ENCODE measurements at regions not wholly inside any gene's neighbourhood (a gene's known extent, or its start where the extent isn't known, plus 50 kb on each side); places are given as distances from the start of the nearest gene placed in this dataset.

DNA sequence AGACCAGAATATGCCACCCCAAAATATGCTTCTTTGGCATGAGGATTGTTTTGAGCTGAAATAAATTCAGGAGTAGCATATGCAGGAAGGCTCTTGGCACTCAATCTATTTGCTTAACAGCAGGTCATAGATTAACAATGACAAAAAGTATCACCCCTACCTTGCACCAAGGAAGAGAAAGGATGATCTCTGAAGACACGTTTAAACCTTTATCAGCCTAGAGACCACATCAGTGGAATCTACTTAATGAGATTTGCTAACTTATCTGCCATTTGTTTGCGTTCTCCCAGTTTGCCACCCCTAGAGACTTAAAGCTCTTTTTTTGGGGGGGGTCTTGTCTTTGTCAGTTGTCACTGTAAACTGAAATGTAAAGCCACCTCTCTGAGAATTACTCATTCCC lies 1278.7 kb upstream of the USP15 start:
- no peak overlapping the region for H3K27ac ChIP-seq (ENCODE audit: low read depth in 1 of 2, low read length in 2 of 2)
- no peaks in the 10 kb centered on the region for H3K36me3 ChIP-seq (ENCODE audit: control insufficient read depth in 4 of 4, insufficient read depth in 3 of 4, low read depth in 1 of 4, low read length in 3 of 4)
- WGBS = 36% methylated on average over 2 of the region's 2 CpGs
- H3K27me3 ChIP-seq (ENCODE audit: control insufficient read depth in 4 of 4, insufficient read depth in 4 of 4, low read length in 3 of 4) = no peaks in the 10 kb centered on the region
- H3K4me1 ChIP-seq (ENCODE audit: control insufficient read depth in 4 of 4, insufficient read depth in 4 of 4, low read length in 3 of 4) = no peaks in the 10 kb centered on the region
- DNase-seq (ENCODE audit: low spot score) = no peak
- H3K9me3 ChIP-seq (ENCODE audit: control insufficient read depth in 4 of 4, low read length in 3 of 4) = no peaks in the 10 kb centered on the region
- H3K9ac ChIP-seq (ENCODE audit: low read depth in 1 of 2, low read length in 2 of 2) = no peak overlapping the region
- H3K4me3 ChIP-seq (ENCODE audit: low read depth in 1 of 3, low read length in 3 of 3) = no peak overlapping the region
- no peak for TF ChIP-seq RAD21 (IDR thresholded peaks at IDR 0.05)
- no peak for TF ChIP-seq NR2F2 (IDR thresholded peaks at IDR 0.05)
- no peak for TF ChIP-seq SP1 (IDR thresholded peaks at IDR 0.05)
- TF ChIP-seq MAX (IDR thresholded peaks at IDR 0.05) = no peak
- no peak for TF ChIP-seq FOXA2 (IDR thresholded peaks at IDR 0.05)
- no peak for TF ChIP-seq FOXA1 (IDR thresholded peaks at IDR 0.05)
- TF ChIP-seq GABPA (IDR thresholded peaks at IDR 0.05 in 1 of 2, conservative IDR thresholded peaks at IDR 0.05 in 1 of 2) = no peak

GRCh38 chr12:60992087-60992486 lies 1268.1 kb upstream of the USP15 start:
- 85% methylated on average over 2 of the region's 2 CpGs for WGBS
- H3K27ac ChIP-seq (ENCODE audit: low read depth in 1 of 2, low read length in 2 of 2) = no peak overlapping the region

DNA sequence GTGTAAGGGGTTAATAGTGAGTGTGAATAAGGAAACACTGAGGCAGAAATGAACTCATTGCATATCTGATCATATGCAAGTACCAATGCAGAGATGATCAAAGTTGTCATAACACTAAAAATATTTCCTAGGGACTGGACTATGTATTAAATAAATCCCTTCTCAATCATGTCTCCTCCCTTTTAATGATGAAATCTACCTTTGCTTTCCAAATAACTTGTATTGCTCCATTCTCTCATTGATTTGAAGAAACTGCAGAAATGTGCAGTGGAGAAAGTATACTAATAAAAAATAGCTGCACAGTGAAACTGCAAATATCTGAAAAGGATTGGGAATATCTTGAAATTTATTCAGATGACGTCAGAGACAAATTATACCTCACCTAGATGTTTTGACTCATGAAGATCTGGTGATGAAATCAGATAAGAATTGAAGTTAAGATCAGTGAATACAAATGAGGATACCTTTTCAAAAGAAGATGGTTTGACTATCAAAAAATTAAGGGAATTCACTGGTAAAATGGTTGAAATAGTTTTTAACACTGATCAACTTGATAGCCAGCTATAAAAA lies 1264.9 kb upstream of the USP15 start:
- no peak overlapping the region for H3K4me3 ChIP-seq (ENCODE audit: low read depth in 1 of 3, low read length in 3 of 3)
- 37% methylated on average over 1 of the region's 1 CpG for WGBS
- DNase-seq (ENCODE audit: low spot score) = no peak
- H3K9me3 ChIP-seq (ENCODE audit: control insufficient read depth in 4 of 4, low read length in 3 of 4) = no peaks in the 10 kb centered on the region
- H3K27me3 ChIP-seq (ENCODE audit: control insufficient read depth in 4 of 4, insufficient read depth in 4 of 4, low read length in 3 of 4) = no peaks in the 10 kb centered on the region
- peaks cover 0 to 8% (median 0%) of the 10 kb centered on the region in 4 donors for H3K4me1 ChIP-seq (ENCODE audit: control insufficient read depth in 4 of 4, insufficient read depth in 4 of 4, low read length in 3 of 4)
- H3K9ac ChIP-seq (ENCODE audit: low read depth in 1 of 2, low read length in 2 of 2) = no peak overlapping the region
- H3K27ac ChIP-seq (ENCODE audit: low read depth in 1 of 2, low read length in 2 of 2) = no peak overlapping the region
- H3K36me3 ChIP-seq (ENCODE audit: control insufficient read depth in 4 of 4, insufficient read depth in 3 of 4, low read depth in 1 of 4, low read length in 3 of 4) = no peaks in the 10 kb centered on the region
- no peak for TF ChIP-seq SP1 (IDR thresholded peaks at IDR 0.05)
- no peak for TF ChIP-seq HNF4G (IDR thresholded peaks at IDR 0.05)
- TF ChIP-seq, protein P1, sequence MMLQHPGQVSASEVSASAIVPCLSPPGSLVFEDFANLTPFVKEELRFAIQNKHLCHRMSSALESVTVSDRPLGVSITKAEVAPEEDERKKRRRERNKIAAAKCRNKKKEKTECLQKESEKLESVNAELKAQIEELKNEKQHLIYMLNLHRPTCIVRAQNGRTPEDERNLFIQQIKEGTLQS (IDR thresholded peaks at IDR 0.05) = no peak
- no peak for TF ChIP-seq YY1 (IDR thresholded peaks at IDR 0.05)
- TF ChIP-seq ZBTB33 (IDR thresholded peaks at IDR 0.05) = no peak
- TF ChIP-seq FOXA2 (IDR thresholded peaks at IDR 0.05) = no peak
- TF ChIP-seq TAF1 (conservative IDR thresholded peaks at IDR 0.05) = no peak
- TF ChIP-seq, protein P2, sequence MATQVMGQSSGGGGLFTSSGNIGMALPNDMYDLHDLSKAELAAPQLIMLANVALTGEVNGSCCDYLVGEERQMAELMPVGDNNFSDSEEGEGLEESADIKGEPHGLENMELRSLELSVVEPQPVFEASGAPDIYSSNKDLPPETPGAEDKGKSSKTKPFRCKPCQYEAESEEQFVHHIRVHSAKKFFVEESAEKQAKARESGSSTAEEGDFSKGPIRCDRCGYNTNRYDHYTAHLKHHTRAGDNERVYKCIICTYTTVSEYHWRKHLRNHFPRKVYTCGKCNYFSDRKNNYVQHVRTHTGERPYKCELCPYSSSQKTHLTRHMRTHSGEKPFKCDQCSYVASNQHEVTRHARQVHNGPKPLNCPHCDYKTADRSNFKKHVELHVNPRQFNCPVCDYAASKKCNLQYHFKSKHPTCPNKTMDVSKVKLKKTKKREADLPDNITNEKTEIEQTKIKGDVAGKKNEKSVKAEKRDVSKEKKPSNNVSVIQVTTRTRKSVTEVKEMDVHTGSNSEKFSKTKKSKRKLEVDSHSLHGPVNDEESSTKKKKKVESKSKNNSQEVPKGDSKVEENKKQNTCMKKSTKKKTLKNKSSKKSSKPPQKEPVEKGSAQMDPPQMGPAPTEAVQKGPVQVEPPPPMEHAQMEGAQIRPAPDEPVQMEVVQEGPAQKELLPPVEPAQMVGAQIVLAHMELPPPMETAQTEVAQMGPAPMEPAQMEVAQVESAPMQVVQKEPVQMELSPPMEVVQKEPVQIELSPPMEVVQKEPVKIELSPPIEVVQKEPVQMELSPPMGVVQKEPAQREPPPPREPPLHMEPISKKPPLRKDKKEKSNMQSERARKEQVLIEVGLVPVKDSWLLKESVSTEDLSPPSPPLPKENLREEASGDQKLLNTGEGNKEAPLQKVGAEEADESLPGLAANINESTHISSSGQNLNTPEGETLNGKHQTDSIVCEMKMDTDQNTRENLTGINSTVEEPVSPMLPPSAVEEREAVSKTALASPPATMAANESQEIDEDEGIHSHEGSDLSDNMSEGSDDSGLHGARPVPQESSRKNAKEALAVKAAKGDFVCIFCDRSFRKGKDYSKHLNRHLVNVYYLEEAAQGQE (IDR thresholded peaks at IDR 0.05) = no peak
- TF ChIP-seq RAD21 (IDR thresholded peaks at IDR 0.05) = no peak
- no peak for TF ChIP-seq GABPA (IDR thresholded peaks at IDR 0.05 in 1 of 2, conservative IDR thresholded peaks at IDR 0.05 in 1 of 2)

More at GRCh38 chr12:60992087-60992486, 1268.1 kb upstream of the USP15 start:
- H3K9ac ChIP-seq (ENCODE audit: low read depth in 1 of 2, low read length in 2 of 2) = no peak overlapping the region
- no peak for TF ChIP-seq NR2F2 (IDR thresholded peaks at IDR 0.05)
- TF ChIP-seq YY1 (IDR thresholded peaks at IDR 0.05) = no peak
- TF ChIP-seq RAD21 (IDR thresholded peaks at IDR 0.05) = no peak
- no peak for TF ChIP-seq HNF4G (IDR thresholded peaks at IDR 0.05)
- no peak for TF ChIP-seq HNF4A (conservative IDR thresholded peaks at IDR 0.05)
- TF ChIP-seq JUND (IDR thresholded peaks at IDR 0.05) = no peak
- TF ChIP-seq, protein P2 (IDR thresholded peaks at IDR 0.05) = no peak
- TF ChIP-seq MAX (IDR thresholded peaks at IDR 0.05) = no peak
- TF ChIP-seq EGR1 (IDR thresholded peaks at IDR 0.05; ENCODE audit: low read depth in 2 of 2) = no peak
- TF ChIP-seq FOXA1 (IDR thresholded peaks at IDR 0.05) = no peak
- DNase-seq (ENCODE audit: low spot score) = no peak
- no peaks in the 10 kb centered on the region for H3K36me3 ChIP-seq (ENCODE audit: control insufficient read depth in 4 of 4, insufficient read depth in 3 of 4, low read depth in 1 of 4, low read length in 3 of 4)
- peaks cover 0 to 8% (median 0%) of the 10 kb centered on the region in 4 donors for H3K4me1 ChIP-seq (ENCODE audit: control insufficient read depth in 4 of 4, insufficient read depth in 4 of 4, low read length in 3 of 4)
- no peaks in the 10 kb centered on the region for H3K27me3 ChIP-seq (ENCODE audit: control insufficient read depth in 4 of 4, insufficient read depth in 4 of 4, low read length in 3 of 4)
- no peaks in the 10 kb centered on the region for H3K9me3 ChIP-seq (ENCODE audit: control insufficient read depth in 4 of 4, low read length in 3 of 4)
- no peak overlapping the region for H3K4me3 ChIP-seq (ENCODE audit: low read depth in 1 of 3, low read length in 3 of 3)
